Heart right ventricle (tissue), 16 donors: ENCODE measurements at regions not wholly inside any gene's neighbourhood (a gene's known extent, or its start where the extent isn't known, plus 50 kb on each side); places are given as distances from the start of the nearest gene placed in this dataset.

Source experiments
- ATAC-seq, 8 donors: fragments of 200-7000 bp; cut with Tn5 transposase; one replicate each; pipeline ENCODE4 v1.9.1; 2020; ENCODE audit warnings: mild to moderate bottlenecking in 8 of 8, moderate library complexity in 8 of 8, moderate number of reproducible peaks in 1 of 8
- DNase-seq, 2 donors: peaks; one replicate each; pipeline ENCODE4 v3.0.0-alpha.2; 2020
- H3K27ac ChIP-seq, 10 donors: fragments of 200-600 bp; sonication (generic) in 2 of 10; one replicate each; pipeline versions ENCODE4 v1.5.0 to v1.8.0; 2020 to 2022; ENCODE audit warnings: mild to moderate bottlenecking in 3 of 10
- H3K27me3 ChIP-seq, 7 donors: fragments of 200-600 bp; one replicate each; pipeline ENCODE4 v1.8.0; 2021 to 2022; ENCODE audit warnings: mild to moderate bottlenecking in 2 of 7
- H3K36me3 ChIP-seq, 9 donors: fragments of 200-600 bp; sonication (generic) in 1 of 9; one replicate each; pipeline versions ENCODE4 v1.5.0 to v1.8.0; 2020 to 2022; ENCODE audit warnings: mild to moderate bottlenecking in 2 of 9
- H3K4me1 ChIP-seq, 9 donors: fragments of 200-600 bp; sonication (generic) in 1 of 9; one replicate each; pipeline versions ENCODE4 v1.5.0 to v1.8.0; 2020 to 2022; ENCODE audit warnings: mild to moderate bottlenecking in 4 of 9
- H3K4me3 ChIP-seq, 10 donors: fragments of 200-600 bp; sonication (generic) in 2 of 10; one replicate each; pipeline versions ENCODE4 v1.5.0 to v1.8.0; 2020 to 2022; ENCODE audit warnings: mild to moderate bottlenecking in 7 of 10, moderate library complexity in 2 of 10
- H3K9me3 ChIP-seq, 11 donors: fragments of 200-600 bp in 10 of 11; sonication (generic) in 2 of 11; one replicate each; pipeline versions ENCODE4 v1.5.0 to v1.8.0; 2013 to 2022; ENCODE audit warnings: mild to moderate bottlenecking in 2 of 11, control low read depth in 1 of 11, moderate library complexity in 1 of 11
- WGBS, 2 donors: extraction: QIAGEN DNeasy Blood & Tissue Kit; methylation state at CpG; one replicate each; pipeline ENCODE4 v1.1.7; 2013; ENCODE audit warnings: inconsistent platforms in 1 of 2; 5-methylcytosine and 5-hydroxymethylcytosine counted together
- intact Hi-C, 10 donors: fragments of 100-400 bp; cut with DNase I; formaldehyde crosslinking; loops; one replicate each; pipeline versions ENCODE4 v1.11.1 to v1.14.2; 2022
- TF ChIP-seq, protein P1 (sequence below), 9 donors: fragments of 200-600 bp; sonication (generic) in 2 of 9; IDR thresholded peaks; one replicate each; pipeline versions ENCODE4 v1.5.0 to v1.8.0; 2021 to 2022; ENCODE audit warnings: antibody characterized with exemption in 9 of 9, mild to moderate bottlenecking in 5 of 9, moderate library complexity in 1 of 9
- donor health status: Arrhythmogenic right ventricular cardiomyopathy.
- donor health status: ischemic (EF 13 %, LVEDD 7.1; RV severe dilation, severe dysfunction).
- donor health status: healthy with polysubstance abuse.
- donor health status: DM: no; HTN: yes; CAD: no.
- donor health status: DM: no; HTN: no; CAD: no.
- donor health status: ischemic (EF 25% LVEDD 6.9; RV normal size, moderate dysfunction).
- donor health status: ischemic (EF 25% LVEDD 5.7; RV mildly dilated, moderate dysfunction).
- donor health status: healthy.
- donor health status: DM: yes; HTN: yes; CAD: no.
- donor health status: Ischemic cardiomyopathy.
- donor health status: ischemic (EF 35%, LVEDD 5.7; RV mildly dilated, moderate dysfunction).
- donor health status: nonischemic (EF 11% LVEDD 7.7; RV severe dilation, severe dysfunction).
- donor health status: DM: yes; HTN: yes; CAD: no.
- donor health status: PGD.
- donor health status: ischemic (EF 29% LVEDD 5.4; RV normal size, mild dysfunction).
- donor health status: nonischemic (EF 23%, LVEDD 6.1; RV moderate dilation, normal function).

DNA sequence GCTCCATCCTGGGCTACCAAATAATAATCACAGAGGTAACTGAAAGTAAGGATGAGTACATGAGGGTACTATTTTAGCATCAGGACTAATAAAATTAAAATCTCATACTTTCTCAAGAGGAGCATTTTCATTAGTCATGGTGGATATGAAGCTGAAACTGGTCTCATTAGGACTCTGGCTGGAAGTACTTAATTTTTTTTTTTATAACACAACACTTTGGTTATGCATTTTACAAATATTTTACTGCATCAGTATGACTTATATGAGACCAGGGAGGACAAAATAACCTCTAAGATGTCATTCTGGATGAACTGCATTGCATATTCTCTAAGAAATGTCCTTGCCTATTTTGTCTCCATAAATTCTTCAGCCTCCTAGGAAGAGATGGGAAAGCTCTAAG, 290.9 kb downstream of the HLX start:
- Histone ChIP-seq H3K4me1 (peaks cover 4 to 37% (median 15%) of the 10 kb centered on the region in 9 donors), H3K4me3 (no peak overlapping the region), H3K27me3 (no peaks in the 10 kb centered on the region), H3K27ac (no peak overlapping the region), H3K9me3 (peaks cover 0 to 19% (median 2%) of the 10 kb centered on the region in 11 donors), H3K36me3 (no peaks in the 10 kb centered on the region)
- DNase-seq (no peak), ATAC-seq (no peak)
- intact Hi-C loops: loop anchor here in 5 of 10 donors (10.0 kb wide), 3 partner anchors 255 to 295 kb away; partner anchors contain the start of gene HLX (in 1 of the 5)
- TF ChIP-seq, protein P1, sequence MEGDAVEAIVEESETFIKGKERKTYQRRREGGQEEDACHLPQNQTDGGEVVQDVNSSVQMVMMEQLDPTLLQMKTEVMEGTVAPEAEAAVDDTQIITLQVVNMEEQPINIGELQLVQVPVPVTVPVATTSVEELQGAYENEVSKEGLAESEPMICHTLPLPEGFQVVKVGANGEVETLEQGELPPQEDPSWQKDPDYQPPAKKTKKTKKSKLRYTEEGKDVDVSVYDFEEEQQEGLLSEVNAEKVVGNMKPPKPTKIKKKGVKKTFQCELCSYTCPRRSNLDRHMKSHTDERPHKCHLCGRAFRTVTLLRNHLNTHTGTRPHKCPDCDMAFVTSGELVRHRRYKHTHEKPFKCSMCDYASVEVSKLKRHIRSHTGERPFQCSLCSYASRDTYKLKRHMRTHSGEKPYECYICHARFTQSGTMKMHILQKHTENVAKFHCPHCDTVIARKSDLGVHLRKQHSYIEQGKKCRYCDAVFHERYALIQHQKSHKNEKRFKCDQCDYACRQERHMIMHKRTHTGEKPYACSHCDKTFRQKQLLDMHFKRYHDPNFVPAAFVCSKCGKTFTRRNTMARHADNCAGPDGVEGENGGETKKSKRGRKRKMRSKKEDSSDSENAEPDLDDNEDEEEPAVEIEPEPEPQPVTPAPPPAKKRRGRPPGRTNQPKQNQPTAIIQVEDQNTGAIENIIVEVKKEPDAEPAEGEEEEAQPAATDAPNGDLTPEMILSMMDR (IDR thresholded peaks at IDR 0.05): no peak

DNA sequence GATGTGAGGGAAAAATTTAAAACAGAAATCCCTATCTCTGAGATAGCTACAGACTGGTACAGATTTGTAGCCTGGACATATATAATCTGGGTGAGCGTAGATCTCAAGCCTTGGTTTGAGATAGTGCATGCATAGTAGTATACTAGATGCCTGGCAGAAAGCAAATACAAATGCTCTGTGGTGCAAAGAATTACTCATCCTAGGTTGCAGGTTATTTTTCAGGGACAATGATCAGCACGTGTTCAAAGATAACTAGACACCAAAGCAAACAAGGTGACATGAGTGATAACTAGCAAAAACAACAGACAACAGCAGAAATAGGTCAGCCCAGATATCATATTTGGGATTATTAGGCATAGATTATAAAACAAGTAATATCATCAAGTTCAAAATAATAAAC, 292.5 kb downstream of the HLX start:
- TF ChIP-seq, protein P1 (IDR thresholded peaks at IDR 0.05): no peak
- DNase-seq (no peak), ATAC-seq (no peak)
- H3K27ac ChIP-seq: no peak overlapping the region
- peaks cover 0 to 19% (median 2%) of the 10 kb centered on the region in 11 donors for H3K9me3 ChIP-seq
- H3K36me3 ChIP-seq: no peaks in the 10 kb centered on the region
- H3K4me1 ChIP-seq: peaks cover 4 to 21% (median 13%) of the 10 kb centered on the region in 9 donors
- no peak overlapping the region for H3K4me3 ChIP-seq
- 85% methylated on average over 2 of the region's 2 CpGs for WGBS, 2 donors
- intact Hi-C loops: loop anchor here in 5 of 10 donors (10.0 kb wide), 3 partner anchors 257 to 297 kb away; partner anchors contain the start of gene HLX (in 1 of the 5)
- H3K27me3 ChIP-seq: no peaks in the 10 kb centered on the region

DNA sequence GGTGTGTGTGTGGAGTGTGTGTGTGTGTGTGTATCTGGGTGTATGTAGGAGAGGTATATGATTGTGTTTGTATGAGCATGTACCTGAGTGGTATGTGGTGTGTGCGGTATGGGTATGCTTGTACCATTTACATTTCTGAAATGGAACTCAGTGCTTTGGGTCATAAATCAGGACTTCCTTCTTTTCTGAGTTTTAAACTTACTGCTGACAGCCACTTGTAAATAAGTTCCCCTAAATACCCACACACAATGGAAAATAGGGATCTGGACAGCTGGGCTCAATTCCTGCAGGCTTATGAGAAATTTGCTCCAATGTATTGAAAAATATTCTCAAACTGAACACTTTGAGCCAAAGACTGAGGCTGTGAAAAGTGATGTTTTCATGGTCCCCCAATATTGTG, 293.6 kb downstream of the HLX start:
- H3K36me3 ChIP-seq: no peaks in the 10 kb centered on the region
- 88 to 97% methylated on average over 1 of the region's 1 CpG for WGBS, 2 donors
- no peaks in the 10 kb centered on the region for H3K27me3 ChIP-seq
- H3K4me1 ChIP-seq: peaks cover 4 to 15% (median 13%) of the 10 kb centered on the region in 9 donors
- no peak for DNase-seq
- peaks cover 0 to 19% (median 2%) of the 10 kb centered on the region in 11 donors for H3K9me3 ChIP-seq
- no peak overlapping the region for H3K4me3 ChIP-seq
- no peak for ATAC-seq
- no peak overlapping the region for H3K27ac ChIP-seq
- TF ChIP-seq, protein P1 (IDR thresholded peaks at IDR 0.05): no peak
- intact Hi-C loops: loop anchor here in 5 of 10 donors (10.0 kb wide), 3 partner anchors 258 to 298 kb away; partner anchors contain the start of gene HLX (in 1 of the 5)

DNA sequence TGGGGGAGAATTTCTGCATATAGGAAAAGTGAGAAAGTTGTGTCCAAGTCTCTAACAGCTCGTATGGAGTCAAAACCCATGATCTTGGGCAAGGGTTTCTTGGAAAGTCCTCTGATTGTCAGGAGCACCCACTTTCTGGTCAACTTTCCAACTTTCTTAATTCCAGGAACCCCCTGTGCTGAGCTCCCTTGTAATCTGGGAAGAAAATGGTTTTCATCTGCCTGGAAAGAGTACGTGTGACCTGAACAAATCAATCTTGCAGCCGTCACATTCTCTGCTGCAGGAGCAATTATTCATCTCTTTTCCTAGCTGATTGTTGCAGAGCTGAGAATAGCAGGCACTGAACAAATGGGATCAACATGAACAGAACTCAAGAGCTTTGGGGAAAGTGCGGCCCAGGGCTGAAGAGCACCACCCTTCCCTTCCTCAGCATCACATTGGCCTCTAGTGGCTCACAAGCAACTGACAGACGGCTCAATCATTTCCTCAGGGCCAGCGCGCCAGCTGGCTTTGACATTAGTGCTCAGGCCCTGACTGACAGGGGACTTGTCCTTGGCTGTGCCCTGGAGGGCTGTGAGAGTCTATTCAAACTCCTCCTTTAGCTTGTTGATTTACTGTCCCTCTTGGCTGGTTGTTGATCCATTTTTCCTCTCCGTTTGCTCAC, 295.2 kb downstream of the HLX start:
- Histone ChIP-seq H3K27ac (peak overlapping the region in 5 of 10 donors; percentile 8 to 49 (median 26)), H3K4me3 (no peak overlapping the region), H3K27me3 (no peaks in the 10 kb centered on the region), H3K36me3 (no peaks in the 10 kb centered on the region), H3K9me3 (peaks cover 0 to 19% (median 2%) of the 10 kb centered on the region in 11 donors), H3K4me1 (peaks cover 4 to 15% (median 11%) of the 10 kb centered on the region in 9 donors)
- WGBS, 2 donors: 28 to 33% methylated on average over 8 of the region's 8 CpGs
- TF ChIP-seq, protein P1 (IDR thresholded peaks at IDR 0.05): peak; percentile 36 to 69 (median 56)
- DNase-seq: peak; percentile 79 to 82
- ATAC-seq: peak; percentile 97 to 99 (median 99)
- intact Hi-C loops: loop anchor here in 6 of 10 donors (2.0 to 10.0 kb wide), 4 partner anchors 260 to 300 kb away; partner anchors contain the start of gene HLX (in 1 of the 6)
